HepG2 (cell line): ENCODE measurements at regions not wholly inside any gene's neighbourhood (a gene's known extent, or its start where the extent isn't known, plus 50 kb on each side); places are given as distances from the start of the nearest gene placed in this dataset.

Experiments used
- ATAC-seq: fragments of 200-7000 bp; cut with Tn5 transposase; 3 replicates; pipeline ENCODE4 v1.9.1; 2020; ENCODE audit warnings: mild to moderate bottlenecking, moderate library complexity
- BruUV-seq: library from RNA; stranded (reverse); fragments of 400-500 nt; replicated peaks from 2 replicates; lab custom pipeline; 2021; lab: Mats Ljungman, UMichigan
- CTCF ChIA-PET: fragments of 300-600 bp; formaldehyde crosslinking; extraction: SDS; loops from one replicate; lab custom pipeline; 2021; ENCODE audit warnings: low total read pairs, inconsistent platforms, low intra/inter-chr PET ratio; lab: Yijun Ruan, JAX
- POLR2A ChIA-PET: fragments of 350-600 bp; sonication (Branson Sonifier 250); formaldehyde crosslinking; loops from one replicate; lab custom pipeline; 2020; ENCODE audit warnings: antibody characterized with exemption, inconsistent platforms; lab: Yijun Ruan, JAX
- DNase-seq: peaks from one replicate; pipeline ENCODE4 v3.0.0-alpha.2; 2015; ENCODE audit warnings: low spot score
- FAIRE-seq: peaks from 3 replicates; lab custom pipeline; 2011; peaks lifted over from hg19 to GRCh38; lab: Jason Lieb, UNC
- H2AFZ ChIP-seq: one replicate; pipeline ENCODE4 v1.6.1; 2011; ENCODE audit warnings: low read length, inconsistent platforms
- H3K27ac ChIP-seq: fragments of 300-600 bp; 3 replicates; pipeline ENCODE4 v1.8.0; 2011; ENCODE audit warnings: mixed run types, mild to moderate bottlenecking, mixed read lengths, low read length, inconsistent platforms; ENCODE audit not compliant: insufficient read depth; ENCODE audit errors: extremely low read length
- H3K27me3 ChIP-seq, 2 experiments: fragments of 200-600 bp in 1 of 2; 2 replicates in 1 of 2; 3 replicates in 1 of 2; pipeline versions ENCODE4 v1.6.0 to v1.8.0; 2011; ENCODE audit warnings: low read length in 2 of 2, mild to moderate bottlenecking in 2 of 2, moderate library complexity in 2 of 2, inconsistent platforms in 1 of 2; ENCODE audit not compliant: insufficient read depth in 2 of 2, control insufficient read depth in 1 of 2
- H3K36me3 ChIP-seq, 2 experiments: fragments of 200-600 bp in 1 of 2; replicated peaks in 1 of 2; 2 replicates in 1 of 2; 3 replicates in 1 of 2; pipeline versions ENCODE4 v1.5.1 to v1.8.0; 2011; ENCODE audit warnings: low read length in 2 of 2, inconsistent platforms in 1 of 2; ENCODE audit not compliant: insufficient read depth in 2 of 2, control insufficient read depth in 1 of 2
- H3K4me1 ChIP-seq: 2 replicates; pipeline ENCODE4 v1.5.1; 2012; ENCODE audit warnings: low read length, inconsistent platforms; ENCODE audit not compliant: insufficient read depth
- H3K4me2 ChIP-seq: 2 replicates; pipeline ENCODE4 v1.6.0; 2011; ENCODE audit warnings: low read depth, low read length, inconsistent platforms
- H3K4me3 ChIP-seq, 3 experiments: fragments of 200-600 bp in 1 of 3; sonication (generic), shearing (Covaris generic) in 1 of 3; replicated peaks in 1 of 3; 2 replicates each; pipeline ENCODE4 v1.5.1; 2011 to 2016; ENCODE audit warnings: low read length in 3 of 3, inconsistent platforms in 2 of 3, low read depth in 2 of 3, mild to moderate bottlenecking in 2 of 3, control low read depth in 1 of 3, mixed read lengths in 1 of 3; ENCODE audit not compliant: insufficient read depth in 1 of 3
- H3K79me2 ChIP-seq: one replicate; pipeline ENCODE4 v1.6.1; 2011; ENCODE audit warnings: low read length, inconsistent platforms; ENCODE audit not compliant: insufficient read depth
- H3K9ac ChIP-seq: 2 replicates; pipeline ENCODE4 v1.6.0; 2011; ENCODE audit warnings: mild to moderate bottlenecking, low read depth, low read length, inconsistent platforms; ENCODE audit not compliant: insufficient read depth
- H3K9me3 ChIP-seq: 2 replicates; pipeline ENCODE4 v1.5.1; 2012; ENCODE audit warnings: mild to moderate bottlenecking, low read length
- H4K20me1 ChIP-seq: 2 replicates; pipeline ENCODE4 v1.6.0; 2011; ENCODE audit warnings: inconsistent platforms, mild to moderate bottlenecking, low read length, moderate library complexity; ENCODE audit not compliant: insufficient read depth
- DMAP1 ChIP-seq: IDR thresholded peaks from 2 replicates; pipeline ENCODE4 v1.6.1; 2016
- FOSL2 ChIP-seq: sonication (generic); formaldehyde crosslinking; IDR thresholded peaks from 2 replicates; pipeline ENCODE4 v1.4.0; 2020; ENCODE audit warnings: missing genetic modification reagents
- FOXK1 ChIP-seq: sonication (generic); formaldehyde crosslinking; IDR thresholded peaks from 2 replicates; pipeline ENCODE4 v1.4.0; 2020; ENCODE audit warnings: low read depth, missing genetic modification reagents, borderline replicate concordance
- FOXO1 ChIP-seq: sonication (generic); formaldehyde crosslinking; IDR thresholded peaks from 2 replicates; pipeline ENCODE4 v1.4.0; 2020; ENCODE audit warnings: missing genetic modification reagents
- HBP1 ChIP-seq: IDR thresholded peaks from 2 replicates; pipeline ENCODE4 v1.6.1; 2016; ENCODE audit warnings: low read depth, control low read depth
- HNRNPL ChIP-seq: fragments of 200-400 bp; formaldehyde crosslinking; IDR thresholded peaks from 2 replicates; pipeline ENCODE4 v1.6.1; 2017; ENCODE audit warnings: mild to moderate bottlenecking, low read depth, low read length
- IRF2 ChIP-seq: IDR thresholded peaks from 2 replicates; pipeline ENCODE4 v1.6.1; 2018; ENCODE audit warnings: missing genetic modification reagents, missing compliant biosample characterization
- LCORL ChIP-seq, 2 experiments: fragments of 450-650 bp in 1 of 2; sonication (generic) in 1 of 2; formaldehyde crosslinking in 1 of 2; IDR thresholded peaks; 2 replicates each; pipeline versions ENCODE4 v1.5.0 to v1.6.1; 2017 to 2020; ENCODE audit warnings: antibody characterized with exemption in 1 of 2, missing genetic modification reagents in 1 of 2
- MAFG ChIP-seq: sonication (generic); formaldehyde crosslinking; IDR thresholded peaks from 2 replicates; pipeline ENCODE4 v1.5.1; 2020; ENCODE audit warnings: mild to moderate bottlenecking, missing genetic modification reagents
- MIXL1 ChIP-seq: IDR thresholded peaks from 2 replicates; pipeline ENCODE4 v1.6.1; 2016
- ONECUT2 ChIP-seq: sonication (generic); formaldehyde crosslinking; IDR thresholded peaks from 2 replicates; pipeline ENCODE4 v1.4.0; 2020; ENCODE audit warnings: missing genetic modification reagents
- RFXANK ChIP-seq: IDR thresholded peaks from 2 replicates; pipeline ENCODE4 v1.6.1; 2016
- TERF1 ChIP-seq: sonication (generic); formaldehyde crosslinking; IDR thresholded peaks from 2 replicates; pipeline ENCODE4 v1.8.0; 2022; ENCODE audit warnings: mild to moderate bottlenecking, missing genetic modification reagents, moderate library complexity
- TSC22D2 ChIP-seq: sonication (generic); formaldehyde crosslinking; IDR thresholded peaks from 2 replicates; pipeline ENCODE4 v1.5.1; 2020; ENCODE audit warnings: missing genetic modification reagents, mild to moderate bottlenecking, borderline replicate concordance
- ZBTB7A ChIP-seq: sonication (generic); formaldehyde crosslinking; IDR thresholded peaks from 2 replicates; pipeline ENCODE4 v1.8.0; 2022; ENCODE audit warnings: mild to moderate bottlenecking, missing genetic modification reagents
- ZEB1 ChIP-seq: IDR thresholded peaks from 2 replicates; pipeline ENCODE4 v1.6.1; 2012; ENCODE audit warnings: mild to moderate bottlenecking, low read depth, inconsistent platforms; ENCODE audit not compliant: insufficient replicate concordance
- ZKSCAN5 ChIP-seq: sonication (generic); formaldehyde crosslinking; IDR thresholded peaks from 2 replicates; pipeline ENCODE4 v1.5.1; 2020; ENCODE audit warnings: mild to moderate bottlenecking, missing genetic modification reagents
- ZNF543 ChIP-seq: sonication (generic); formaldehyde crosslinking; IDR thresholded peaks from 2 replicates; pipeline ENCODE4 v1.4.0; 2020; ENCODE audit warnings: mild to moderate bottlenecking, missing genetic modification reagents
- WGBS: methylation state at CpG from one replicate; pipeline ENCODE4 v1.1.6; 2017; ENCODE audit warnings: low lambda C conversion rate; 5-methylcytosine and 5-hydroxymethylcytosine counted together
- in situ Hi-C: cut with HindIII; loops from 2 replicates; pipeline ENCODE4 v1.10.0; 2017; ENCODE audit warnings: low pct_unique_long_range_greater_than_20kb; ENCODE audit not compliant: extremely low pct_ligation_motif_present
- intact Hi-C: fragments of 100-400 bp; cut with micrococcal nuclease; formaldehyde crosslinking; loops from one replicate; pipeline ENCODE4 v1.10.0; 2022; ENCODE audit not compliant: unreplicated experiment
- TF ChIP-seq, protein P1 (sequence below): IDR thresholded peaks from 2 replicates; pipeline ENCODE4 v1.6.1; 2016; ENCODE audit warnings: low read depth
- TF ChIP-seq, protein P2 (sequence below): IDR thresholded peaks from 2 replicates; pipeline ENCODE4 v1.6.1; 2016; ENCODE audit warnings: mild to moderate bottlenecking, missing biosample characterization, missing genetic modification reagents
- TF ChIP-seq, protein P3 (sequence below), 2 experiments: sonication (generic) in 1 of 2; formaldehyde crosslinking in 1 of 2; IDR thresholded peaks; 2 replicates each; pipeline versions ENCODE4 v1.4.0 to v1.6.1; 2018 to 2020; ENCODE audit warnings: missing genetic modification reagents in 2 of 2, borderline replicate concordance in 1 of 2, low read depth in 1 of 2, mild to moderate bottlenecking in 1 of 2, missing biosample characterization in 1 of 2

DNA sequence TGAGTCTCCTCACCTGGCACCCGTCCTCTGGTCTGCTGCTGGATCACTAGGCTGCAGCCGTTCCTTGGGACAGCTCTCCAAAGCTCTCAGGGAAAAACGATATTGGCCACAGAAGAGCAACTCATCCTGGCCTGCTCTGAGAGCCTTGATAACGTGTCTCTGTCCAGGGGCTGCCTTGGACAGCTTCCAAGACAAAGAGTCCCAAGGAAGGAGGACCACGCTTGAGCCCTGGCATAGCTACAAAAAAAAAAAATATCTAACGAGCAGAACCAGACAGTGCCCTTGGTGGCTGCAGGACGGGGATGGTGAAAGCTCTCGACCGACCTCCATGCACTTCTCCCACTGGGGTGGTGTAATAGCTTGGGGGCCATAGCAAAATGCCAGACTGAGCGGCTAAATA is 589.6 kb downstream of the NPHP4 start (continued):
- TF ChIP-seq ZEB1 (no peak), IRF2 (CRISPR knock-in tag) (no peak), ONECUT2 (no peak), ZBTB7A (no peak), MAFG (CRISPR knock-in tag) (no peak), HNRNPL (no peak), HBP1 (CRISPR knock-in tag) (no peak), ZKSCAN5 (CRISPR knock-in tag) (no peak), FOXK1 (CRISPR knock-in tag) (no peak), TSC22D2 (CRISPR knock-in tag) (no peak)
- TF ChIP-seq, protein P1, sequence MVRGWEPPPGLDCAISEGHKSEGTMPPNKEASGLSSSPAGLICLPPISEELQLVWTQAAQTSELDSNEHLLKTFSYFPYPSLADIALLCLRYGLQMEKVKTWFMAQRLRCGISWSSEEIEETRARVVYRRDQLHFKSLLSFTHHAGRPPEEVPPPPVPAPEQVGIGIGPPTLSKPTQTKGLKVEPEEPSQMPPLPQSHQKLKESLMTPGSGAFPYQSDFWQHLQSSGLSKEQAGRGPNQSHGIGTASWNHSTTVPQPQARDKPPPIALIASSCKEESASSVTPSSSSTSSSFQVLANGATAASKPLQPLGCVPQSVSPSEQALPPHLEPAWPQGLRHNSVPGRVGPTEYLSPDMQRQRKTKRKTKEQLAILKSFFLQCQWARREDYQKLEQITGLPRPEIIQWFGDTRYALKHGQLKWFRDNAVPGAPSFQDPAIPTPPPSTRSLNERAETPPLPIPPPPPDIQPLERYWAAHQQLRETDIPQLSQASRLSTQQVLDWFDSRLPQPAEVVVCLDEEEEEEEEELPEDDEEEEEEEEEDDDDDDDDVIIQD (CRISPR knock-in tag) = no peak
- TF ChIP-seq, protein P2, sequence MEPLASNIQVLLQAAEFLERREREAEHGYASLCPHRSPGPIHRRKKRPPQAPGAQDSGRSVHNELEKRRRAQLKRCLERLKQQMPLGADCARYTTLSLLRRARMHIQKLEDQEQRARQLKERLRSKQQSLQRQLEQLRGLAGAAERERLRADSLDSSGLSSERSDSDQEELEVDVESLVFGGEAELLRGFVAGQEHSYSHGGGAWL (CRISPR knock-in tag) = no peak

DNA sequence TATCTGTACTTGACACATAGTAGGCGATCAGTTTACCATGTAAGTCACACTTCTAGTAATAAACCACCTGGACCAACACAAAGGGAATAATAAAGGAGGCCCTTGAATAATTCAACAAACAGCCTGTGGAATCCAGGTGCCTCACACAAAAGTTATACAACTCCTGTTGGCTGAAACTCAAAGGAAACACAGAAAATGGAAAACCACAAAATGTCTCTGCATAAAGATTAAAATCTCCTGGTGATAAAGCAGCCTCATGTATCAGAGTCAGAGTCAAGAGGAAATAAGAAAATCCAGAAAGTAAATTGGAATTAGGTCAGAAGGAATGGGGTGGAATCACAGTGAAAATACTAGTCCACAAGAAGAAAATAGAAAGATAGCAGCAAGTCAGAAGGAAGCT is 592.5 kb downstream of the NPHP4 start:
- ATAC-seq (no peak), FAIRE-seq (no peak), DNase-seq (no peak)
- H4K20me1 ChIP-seq = no peaks in the 10 kb centered on the region
- H3K4me1 ChIP-seq = no peaks in the 10 kb centered on the region
- ChIA-PET POLR2A (no interaction called here), CTCF (no interaction called here)
- H3K27ac ChIP-seq = no peak overlapping the region
- H3K4me3 ChIP-seq = no peak overlapping the region
- no peaks in the 10 kb centered on the region for H3K27me3 ChIP-seq
- no peak overlapping the region for H2AFZ ChIP-seq
- no peak overlapping the region for H3K9ac ChIP-seq
- no peaks in the 10 kb centered on the region for H3K36me3 ChIP-seq
- H3K79me2 ChIP-seq = no peaks in the 10 kb centered on the region
- no peak overlapping the region for H3K4me2 ChIP-seq
- WGBS = 0% methylated on average over 1 of the region's 1 CpG
- in situ Hi-C loops (no loop called here), intact Hi-C loops (no loop called here)
- no TSS peak for BruUV-seq
- peaks cover 18% of the 10 kb centered on the region; the same call in 1 of the 2 replicates for H3K9me3 ChIP-seq
- TF ChIP-seq DMAP1 (CRISPR knock-in tag) (no peak), FOXO1 (CRISPR knock-in tag) (no peak), FOSL2 (CRISPR knock-in tag) (no peak), TERF1 (CRISPR knock-in tag) (no peak), RFXANK (CRISPR knock-in tag) (no peak), MIXL1 (CRISPR knock-in tag) (no peak), LCORL (IDR thresholded peaks at IDR 0.05) (no peak), LCORL (CRISPR knock-in tag; IDR thresholded peaks at IDR 0.05) (no peak), ZNF543 (CRISPR knock-in tag) (no peak)
- TF ChIP-seq, protein P3, sequence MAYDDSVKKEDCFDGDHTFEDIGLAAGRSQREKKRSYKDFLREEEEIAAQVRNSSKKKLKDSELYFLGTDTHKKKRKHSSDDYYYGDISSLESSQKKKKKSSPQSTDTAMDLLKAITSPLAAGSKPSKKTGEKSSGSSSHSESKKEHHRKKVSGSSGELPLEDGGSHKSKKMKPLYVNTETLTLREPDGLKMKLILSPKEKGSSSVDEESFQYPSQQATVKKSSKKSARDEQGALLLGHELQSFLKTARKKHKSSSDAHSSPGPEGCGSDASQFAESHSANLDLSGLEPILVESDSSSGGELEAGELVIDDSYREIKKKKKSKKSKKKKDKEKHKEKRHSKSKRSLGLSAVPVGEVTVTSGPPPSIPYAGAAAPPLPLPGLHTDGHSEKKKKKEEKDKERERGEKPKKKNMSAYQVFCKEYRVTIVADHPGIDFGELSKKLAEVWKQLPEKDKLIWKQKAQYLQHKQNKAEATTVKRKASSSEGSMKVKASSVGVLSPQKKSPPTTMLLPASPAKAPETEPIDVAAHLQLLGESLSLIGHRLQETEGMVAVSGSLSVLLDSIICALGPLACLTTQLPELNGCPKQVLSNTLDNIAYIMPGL (CRISPR knock-in tag; IDR thresholded peaks at IDR 0.05; ENCODE audit: borderline replicate concordance in 1 of 2, low read depth in 1 of 2) = no peak
